HG02870 (cell line): ENCODE measurements at regions not wholly inside any gene's neighbourhood (a gene's known extent, or its start where the extent isn't known, plus 50 kb on each side); places are given as distances from the start of the nearest gene placed in this dataset.
"Not testable (repeated sequence)": the region's sequence is repeated elsewhere in the genome, so short reads cannot be mapped to it uniquely, and the experiment has no call there.

Experiments used
- ATAC-seq: cut with Tn5 transposase; IDR thresholded peaks from one replicate; pipeline ENCODE4 v1.9.1; 2021; ENCODE audit warnings: mild to moderate bottlenecking, moderate library complexity; ENCODE audit not compliant: unreplicated experiment

DNA sequence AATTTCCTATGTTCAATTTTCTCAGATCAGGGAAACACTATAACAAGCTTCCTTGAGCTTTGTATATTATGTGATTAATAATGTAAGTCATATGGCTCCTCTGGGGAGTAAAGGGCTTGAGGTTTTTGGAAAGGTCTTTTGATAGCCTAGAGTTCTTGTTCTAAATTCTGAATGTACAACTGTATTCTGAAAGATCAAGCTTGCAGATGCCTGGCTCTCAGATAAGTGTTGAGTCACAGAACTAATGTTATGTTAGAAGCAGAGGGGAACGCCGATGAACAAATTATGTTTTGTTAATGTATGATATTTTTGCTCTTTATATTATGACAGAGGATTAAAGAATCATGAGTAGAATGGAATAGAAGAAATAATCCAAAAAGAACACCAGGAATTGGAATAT, 170.1 kb downstream of the RPRM start:
- no peak for ATAC-seq

GRCh38 chr2:153307223-153307622, 171.3 kb downstream of the RPRM start:
- ATAC-seq = no peak

DNA sequence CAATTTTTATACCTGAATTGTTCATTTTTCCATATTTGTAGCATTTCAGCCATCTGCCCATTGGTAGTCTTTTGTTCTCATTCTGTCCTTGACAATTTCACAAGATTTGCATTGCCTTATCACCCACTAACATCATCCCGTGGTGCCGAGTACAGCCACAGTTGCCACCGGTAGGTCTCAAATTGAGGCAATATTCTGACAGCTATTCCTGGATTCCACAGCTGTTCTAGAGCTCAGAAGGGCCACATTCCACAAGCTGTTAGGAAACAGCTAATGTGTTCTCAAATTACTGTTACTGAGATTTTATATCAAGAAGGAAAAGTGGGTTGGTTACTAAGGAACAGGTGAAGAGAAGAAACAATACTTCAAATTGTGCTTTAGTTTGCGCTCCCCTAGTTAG, 178.8 kb downstream of the RPRM start:
- no peak for ATAC-seq

- ATAC-seq = no peak
Measured at GRCh38 chr2:153299217-153299616, 179.3 kb downstream of the RPRM start.

DNA sequence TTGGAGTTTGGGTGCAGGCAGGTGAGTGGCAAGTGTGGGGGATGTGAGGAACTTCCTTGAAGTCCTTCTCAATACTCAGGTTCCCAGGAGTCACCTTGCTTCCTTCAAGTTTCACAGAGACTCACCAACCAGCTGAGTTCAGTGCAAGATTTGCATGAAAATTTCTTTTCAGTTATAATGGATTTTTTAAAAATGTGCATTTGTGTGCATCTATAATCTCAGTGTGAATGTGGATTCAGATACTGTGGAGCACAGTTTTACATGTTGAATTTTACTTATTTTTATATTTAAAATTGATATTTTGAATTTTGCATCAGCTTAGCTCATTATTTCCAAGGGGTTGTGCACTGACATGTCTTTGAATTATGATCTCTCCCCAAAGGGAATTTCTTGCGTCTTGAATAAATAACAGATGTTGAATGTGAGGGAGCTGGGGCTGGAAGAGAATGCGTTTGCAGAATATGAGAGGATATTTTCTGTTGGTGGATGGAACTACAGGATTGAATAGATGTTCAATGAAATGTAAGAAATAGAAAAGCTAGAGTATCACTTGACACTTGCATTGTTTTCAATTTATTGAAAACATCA, 184.3 kb downstream of the RPRM start:
- no peak for ATAC-seq

DNA sequence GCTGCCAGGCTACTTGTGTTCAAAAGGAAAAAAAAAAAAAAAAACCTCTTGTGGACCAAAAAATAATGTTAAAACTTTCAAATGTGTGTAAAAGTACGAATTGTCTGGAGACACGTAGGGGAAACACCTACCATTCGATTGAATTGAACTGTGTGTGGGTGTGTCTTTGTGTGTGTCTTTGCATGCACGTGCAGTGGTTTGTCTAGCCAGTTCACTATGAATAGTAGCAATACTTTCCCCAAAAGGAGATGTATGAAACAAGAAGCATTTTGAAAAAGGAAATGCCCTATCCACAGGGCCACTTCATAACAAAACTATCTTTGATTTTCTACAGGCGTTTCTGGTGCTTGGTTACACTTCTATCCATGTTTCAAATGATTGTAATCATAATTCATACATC, 186.8 kb downstream of the RPRM start:
- ATAC-seq = no peak

DNA sequence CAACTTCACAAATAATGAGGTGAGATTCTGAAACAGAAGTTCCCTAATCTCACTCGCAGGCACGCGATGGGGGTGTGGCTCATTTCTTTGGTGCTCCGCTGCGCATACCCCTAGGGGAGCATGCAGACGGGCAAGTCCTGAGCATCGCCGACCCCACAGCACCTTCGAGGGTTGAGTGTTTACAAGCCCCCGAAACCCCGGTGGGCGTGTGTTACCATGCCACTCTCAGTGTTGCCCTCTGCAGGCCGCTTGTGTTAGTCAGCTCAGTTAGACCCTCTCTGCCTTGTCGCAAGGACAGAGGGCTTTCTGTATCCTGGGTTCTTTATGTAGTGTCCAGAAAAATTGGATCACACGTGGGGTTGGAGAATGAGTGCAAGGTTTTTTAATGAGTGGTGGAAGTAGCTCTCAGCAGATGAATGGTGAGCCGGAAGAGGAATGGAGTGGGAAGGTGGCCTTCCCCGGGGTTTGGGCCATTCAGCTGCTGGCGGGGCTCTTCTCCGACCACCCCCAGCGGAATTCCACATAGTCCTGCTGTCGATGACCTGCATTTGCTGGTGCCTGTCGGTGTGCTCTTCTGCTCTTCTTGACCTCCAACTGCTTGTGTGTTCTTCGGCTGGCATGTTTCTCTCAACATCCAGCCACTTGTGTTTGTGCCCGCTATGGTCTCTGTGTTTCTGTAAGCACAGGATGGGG, 191.3 kb downstream of the RPRM start:
- ATAC-seq = no peak

DNA sequence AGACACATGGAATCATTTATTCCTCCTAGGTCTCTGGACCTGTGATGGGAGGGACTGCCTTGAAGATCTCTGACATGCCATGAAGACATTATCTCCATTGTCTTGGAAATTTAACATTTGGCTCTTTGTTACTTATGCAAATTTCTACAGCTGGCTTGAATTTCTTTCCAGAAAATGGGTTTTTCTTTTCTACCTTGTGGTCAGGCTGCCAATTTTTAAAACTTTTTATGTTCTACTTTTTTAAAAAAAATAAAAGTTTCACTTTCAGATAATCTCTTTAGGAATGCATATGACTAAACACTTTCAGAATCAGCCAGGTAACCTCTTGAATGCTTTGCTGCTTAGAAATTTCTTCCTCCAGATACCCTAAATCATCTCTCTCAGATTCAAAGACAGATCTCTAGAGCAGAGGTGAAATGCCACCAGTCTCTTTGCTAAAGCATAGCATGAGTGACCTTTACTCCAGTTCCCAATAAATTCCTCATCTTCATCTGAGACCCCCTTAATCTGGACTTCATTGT, 209.6 kb downstream of the RPRM start:
- no peak for ATAC-seq

DNA sequence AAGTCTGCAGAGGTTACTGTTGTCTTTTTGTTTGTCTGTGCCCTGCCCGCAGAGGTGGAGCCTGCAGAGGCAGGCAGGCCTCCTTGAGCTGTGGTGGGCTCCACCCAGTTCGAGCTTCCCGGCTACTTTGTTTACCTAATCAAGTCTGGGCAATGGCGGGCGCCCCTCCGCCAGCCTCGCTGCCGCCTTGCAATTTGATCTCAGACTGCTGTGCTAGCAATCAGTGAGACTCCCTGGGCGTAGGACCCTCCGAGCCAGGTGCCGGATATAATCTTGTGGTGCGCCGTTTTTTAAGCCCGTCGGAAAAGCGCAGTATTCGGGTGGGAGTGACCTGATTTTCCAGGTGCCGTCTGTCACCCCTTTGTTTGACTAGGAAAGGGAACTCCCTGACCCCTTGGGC, 221.7 kb downstream of the RPRM start:
- ATAC-seq = not testable (repeated sequence)

DNA sequence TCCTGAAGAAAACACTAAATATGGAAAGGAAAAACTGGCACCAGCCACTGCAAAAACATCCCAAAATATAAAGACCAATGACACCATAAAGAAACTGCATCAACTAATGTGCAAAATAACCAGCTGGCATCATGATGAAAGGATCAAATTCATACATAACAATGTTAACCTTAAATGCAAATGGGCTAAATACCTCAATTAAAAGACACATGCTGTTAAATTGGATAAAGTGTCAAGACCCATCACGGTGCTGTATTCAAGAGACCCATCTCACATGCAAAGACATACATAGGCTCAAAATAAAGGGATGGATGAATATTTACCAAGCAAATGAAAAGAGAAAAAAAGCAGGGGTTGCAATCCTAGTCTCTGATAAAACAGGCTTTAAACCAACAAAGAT, 231.9 kb downstream of the RPRM start:
- not testable (repeated sequence) for ATAC-seq

DNA sequence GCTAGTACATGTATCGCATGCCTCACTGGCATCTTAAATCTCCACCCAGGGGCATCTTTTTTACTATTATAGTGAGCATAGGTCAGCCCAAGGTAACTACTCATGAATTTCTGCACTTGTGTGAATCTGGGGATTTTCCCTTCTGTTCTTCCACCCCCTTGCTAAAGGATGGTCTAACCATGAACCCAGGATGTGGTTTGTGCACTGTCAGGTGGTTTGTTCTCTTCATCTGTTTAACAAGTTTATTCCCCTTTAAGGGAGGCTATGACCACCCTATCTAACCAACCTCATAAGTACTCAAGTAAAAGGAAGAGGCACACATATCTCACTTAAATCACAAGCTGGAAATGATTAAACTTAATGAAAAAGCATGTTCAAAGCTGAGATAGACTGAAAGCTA, 243.0 kb downstream of the RPRM start:
- peak; percentile 78 for ATAC-seq

DNA sequence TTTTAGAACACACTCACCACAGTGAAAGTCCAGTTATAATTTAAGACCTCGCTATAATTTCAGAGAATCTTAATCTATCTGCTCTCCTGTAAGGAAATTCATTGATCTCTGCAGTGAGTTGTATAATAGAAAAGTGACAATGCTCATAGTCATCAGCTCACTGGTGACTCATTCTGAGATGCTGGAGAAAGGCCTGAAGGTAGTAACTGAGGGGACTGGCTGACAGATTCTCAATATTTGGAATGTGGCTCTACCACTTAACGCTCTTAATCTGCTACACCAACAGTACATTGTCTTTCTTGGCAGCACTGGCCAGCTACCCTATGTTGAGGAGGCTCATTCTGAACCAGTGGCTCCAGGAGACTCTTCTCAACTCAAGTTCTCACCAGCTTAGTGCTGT, 246.1 kb downstream of the RPRM start:
- ATAC-seq = no peak

DNA sequence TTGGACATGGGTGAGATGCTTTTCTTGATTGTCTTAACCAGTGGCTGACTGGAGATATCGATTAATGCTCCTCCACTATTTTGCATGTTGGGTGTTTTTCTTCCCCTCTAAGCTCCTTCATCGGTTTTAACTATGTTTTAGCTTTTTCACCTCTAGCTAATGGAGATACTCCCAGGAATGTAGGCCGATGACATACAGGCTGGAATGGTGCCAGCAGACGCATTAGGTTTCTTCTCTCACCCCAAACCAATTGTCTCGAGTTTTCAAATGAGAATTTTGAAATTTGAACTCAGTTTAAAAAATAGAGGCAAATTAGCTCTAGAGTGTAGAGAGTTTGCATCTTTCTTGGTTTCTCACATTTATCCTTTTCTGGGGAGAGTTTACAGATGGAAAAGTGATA, 247.6 kb downstream of the RPRM start:
- ATAC-seq = no peak

DNA sequence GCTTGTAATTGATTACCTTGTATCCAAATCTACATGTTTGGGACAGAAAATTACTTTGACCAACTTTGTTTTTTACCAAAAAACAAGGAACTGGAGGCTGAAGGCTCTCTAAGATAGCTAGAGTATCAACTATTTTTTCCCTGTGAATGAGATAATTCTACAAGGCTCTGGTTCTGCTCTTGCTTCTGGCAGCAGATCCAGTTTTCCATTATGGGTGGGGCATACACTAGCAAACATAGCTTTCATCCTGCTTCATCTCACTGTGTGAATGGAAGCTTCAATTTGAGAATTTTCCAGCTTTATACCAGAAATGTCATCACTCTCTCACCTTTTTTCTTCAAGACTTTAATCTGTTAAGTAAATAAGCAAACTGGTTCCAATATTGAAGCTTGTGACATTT, 249.7 kb downstream of the RPRM start:
- ATAC-seq = no peak

- no peak for ATAC-seq
Measured at GRCh38 chr2:153227981-153228380, 250.6 kb downstream of the RPRM start.

- ATAC-seq = no peak
Measured at GRCh38 chr2:153222231-153223165, 256.1 kb downstream of the RPRM start.

- ATAC-seq = no peak
Measured at GRCh38 chr2:153221506-153221905, 257.1 kb downstream of the RPRM start.

- ATAC-seq = no peak
Measured at GRCh38 chr2:153221087-153221486, 257.5 kb downstream of the RPRM start.

- ATAC-seq = no peak
Measured at GRCh38 chr2:153218851-153219250, 259.7 kb downstream of the RPRM start.

DNA sequence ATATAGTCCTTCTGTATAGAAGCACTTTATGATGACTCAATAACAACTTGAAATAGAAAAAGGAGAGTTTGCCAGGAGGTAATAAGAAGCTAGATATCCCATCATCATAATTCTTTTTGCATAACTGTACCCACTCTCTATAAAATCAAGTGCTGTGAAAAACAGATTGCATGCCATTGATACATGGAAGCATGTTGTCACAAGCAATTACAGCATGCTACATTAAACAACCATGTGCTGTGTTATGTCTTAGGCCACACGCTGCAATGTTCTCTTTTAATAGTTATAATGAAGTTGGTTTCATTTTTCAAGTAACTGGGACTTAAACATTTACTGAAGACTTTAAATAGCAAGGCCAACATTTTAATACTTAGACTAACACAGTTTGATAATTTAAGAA, 264.2 kb downstream of the RPRM start:
- no peak for ATAC-seq

GRCh38 chr2:153213022-153213421, 265.5 kb downstream of the RPRM start:
- ATAC-seq = no peak
